Activated naive CD4-positive, alpha-beta T cell treated with anti-CD3 and anti-CD28 coated beads, Interleukin-2, amount 50 U/mL, for 72 hours (primary cell): ENCODE measurements at regions not wholly inside any gene's neighbourhood (a gene's known extent, or its start where the extent isn't known, plus 50 kb on each side); places are given as distances from the start of the nearest gene placed in this dataset.
A peak's percentile ranks its signal among the peaks of the same experiment; 100 is the strongest.

ENCODE experiments used
- ATAC-seq, 2 donors: fragments of 150-1000 bp; cut with Tn5 transposase; 2 replicates each; pipeline ENCODE4 v1.10.0; 2021; ENCODE audit warnings: mild to moderate bottlenecking in 2 of 2, moderate library complexity in 2 of 2
- DNase-seq, 2 donors: peaks; one replicate each; pipeline ENCODE4 v3.0.0; 2021 to 2022; ENCODE audit warnings: low spot score in 2 of 2
- H3K27ac Mint-ChIP-seq, 2 donors: one replicate each; pipeline ENCODE4 v1.8.0; 2022; ENCODE audit warnings: mild to moderate bottlenecking in 2 of 2, mixed read lengths in 2 of 2
- H3K36me3 Mint-ChIP-seq, 2 donors: one replicate each; pipeline ENCODE4 v1.8.0; 2022; ENCODE audit warnings: mixed read lengths in 2 of 2
- H3K9me3 Mint-ChIP-seq, 2 donors: one replicate each; pipeline ENCODE4 v1.8.0; 2022; ENCODE audit warnings: mixed read lengths in 2 of 2

DNA sequence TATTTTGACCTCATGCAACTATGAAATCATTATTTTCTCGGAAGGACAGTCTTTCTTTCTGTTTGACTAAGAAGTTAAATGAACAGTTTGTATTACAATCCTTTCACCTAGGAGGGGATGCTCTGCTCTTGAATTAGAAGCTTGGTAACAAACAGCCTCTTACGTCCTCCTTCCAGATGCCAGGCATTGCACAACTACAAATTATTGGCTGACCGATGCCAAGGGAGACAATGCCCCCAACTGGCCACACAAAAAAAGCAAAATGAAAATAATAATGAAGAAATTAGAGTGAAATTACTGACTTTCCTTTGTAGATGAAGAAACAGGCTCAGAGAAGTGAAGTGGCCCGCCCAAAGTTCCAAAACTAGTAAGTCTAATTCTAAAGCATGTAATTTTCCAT is 177.9 kb downstream of the CYRIA start:
- H3K27ac Mint-ChIP-seq = no peak overlapping the region
- H3K36me3 Mint-ChIP-seq = no peaks in the 10 kb centered on the region
- no peak for ATAC-seq

DNA sequence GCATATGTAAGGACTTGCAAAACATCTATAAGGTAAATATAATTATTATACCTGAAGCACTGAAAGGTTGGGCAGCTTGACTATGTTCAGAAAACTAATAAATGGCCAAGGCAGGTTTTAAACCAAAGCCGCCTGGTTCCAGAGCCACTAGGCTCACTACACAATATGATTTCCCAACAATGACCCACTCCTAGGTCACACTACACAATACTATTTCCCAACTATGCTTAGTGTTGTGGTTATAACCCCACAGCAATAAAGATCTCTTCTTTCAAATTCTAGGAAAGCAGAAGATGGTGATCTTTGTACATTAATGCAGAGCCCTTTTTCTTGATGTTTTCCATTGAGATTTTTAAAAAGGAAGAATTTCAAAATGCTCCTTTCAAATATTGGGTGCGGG is 180.4 kb downstream of the CYRIA start:
- Mint-ChIP-seq H3K36me3 (no peaks in the 10 kb centered on the region), H3K9me3 (peaks cover 0 to 5% of the 10 kb centered on the region in 2 donors), H3K27ac (no peak overlapping the region)
- no peak for DNase-seq
- ATAC-seq = no peak

More for the DNA sequence above, 177.9 kb downstream of the CYRIA start:
- no peak for DNase-seq
- H3K9me3 Mint-ChIP-seq = peaks cover 0 to 5% of the 10 kb centered on the region in 2 donors

DNA sequence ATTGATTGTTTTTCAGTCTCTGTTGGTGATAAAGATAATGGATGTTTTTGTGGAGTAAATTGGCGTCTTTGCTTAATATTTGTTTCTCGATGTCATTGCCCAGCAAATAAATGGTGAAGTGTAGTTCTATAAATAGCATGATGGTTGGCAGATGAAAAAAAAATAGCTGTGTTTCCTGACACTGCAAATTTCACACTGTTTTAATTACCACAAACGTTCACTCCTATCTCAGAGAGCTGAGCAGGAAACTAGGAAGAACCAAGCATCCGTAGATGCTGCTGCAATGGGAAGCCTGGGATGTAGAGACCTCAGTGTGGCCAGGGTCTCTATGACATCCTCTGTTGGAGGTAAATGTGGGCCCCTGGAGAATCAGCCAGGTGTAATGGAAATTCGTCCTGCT is 183.2 kb downstream of the CYRIA start:
- ATAC-seq (no peak), DNase-seq (no peak)
- no peak overlapping the region for H3K27ac Mint-ChIP-seq
- H3K9me3 Mint-ChIP-seq = peaks cover 0 to 5% of the 10 kb centered on the region in 2 donors
- no peaks in the 10 kb centered on the region for H3K36me3 Mint-ChIP-seq

DNA sequence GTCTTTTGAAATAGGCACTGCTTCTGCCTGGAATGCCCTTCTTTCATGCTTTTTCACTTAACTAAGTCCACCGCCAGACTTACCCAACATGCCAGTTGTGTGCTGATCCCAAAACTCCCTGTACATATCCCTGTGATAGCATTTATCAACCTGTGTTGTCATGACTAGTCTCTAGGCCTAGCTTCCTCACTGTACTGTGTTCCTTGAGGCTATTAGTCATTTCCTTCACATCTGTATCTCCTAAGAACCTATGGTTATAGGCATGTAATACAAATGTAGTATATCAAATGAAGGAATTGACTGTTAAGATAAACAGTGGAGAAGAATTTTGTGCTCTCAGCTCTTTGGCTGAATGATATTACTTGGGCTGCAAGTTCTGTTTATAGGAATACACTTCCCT is 184.3 kb downstream of the CYRIA start:
- Mint-ChIP-seq H3K36me3 (no peaks in the 10 kb centered on the region), H3K27ac (no peak overlapping the region), H3K9me3 (peaks cover 0 to 5% of the 10 kb centered on the region in 2 donors)
- ATAC-seq = no peak
- DNase-seq = no peak

DNA sequence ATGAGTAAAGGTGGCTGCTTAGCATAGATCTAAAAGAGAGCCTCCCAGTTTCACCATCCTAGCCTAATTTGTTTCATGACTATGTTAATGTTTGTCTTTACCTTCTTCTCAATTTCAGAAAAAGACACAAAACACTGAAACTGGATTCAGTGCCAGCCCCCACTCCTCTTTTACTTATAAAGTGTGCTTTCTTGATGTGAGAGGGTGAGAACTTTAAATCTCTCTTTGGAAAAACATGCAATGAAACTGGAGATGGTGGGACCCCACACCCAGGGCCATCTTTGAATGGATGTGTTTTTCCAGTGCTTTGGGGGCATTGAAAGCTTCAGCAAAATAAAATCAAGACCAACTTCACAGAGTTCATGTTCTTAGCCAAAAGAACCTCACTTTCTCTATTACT is 185.9 kb downstream of the CYRIA start:
- no peak for ATAC-seq
- DNase-seq = no peak
- H3K27ac Mint-ChIP-seq = no peak overlapping the region
- H3K9me3 Mint-ChIP-seq = peaks cover 0 to 4% of the 10 kb centered on the region in 2 donors
- no peaks in the 10 kb centered on the region for H3K36me3 Mint-ChIP-seq

DNA sequence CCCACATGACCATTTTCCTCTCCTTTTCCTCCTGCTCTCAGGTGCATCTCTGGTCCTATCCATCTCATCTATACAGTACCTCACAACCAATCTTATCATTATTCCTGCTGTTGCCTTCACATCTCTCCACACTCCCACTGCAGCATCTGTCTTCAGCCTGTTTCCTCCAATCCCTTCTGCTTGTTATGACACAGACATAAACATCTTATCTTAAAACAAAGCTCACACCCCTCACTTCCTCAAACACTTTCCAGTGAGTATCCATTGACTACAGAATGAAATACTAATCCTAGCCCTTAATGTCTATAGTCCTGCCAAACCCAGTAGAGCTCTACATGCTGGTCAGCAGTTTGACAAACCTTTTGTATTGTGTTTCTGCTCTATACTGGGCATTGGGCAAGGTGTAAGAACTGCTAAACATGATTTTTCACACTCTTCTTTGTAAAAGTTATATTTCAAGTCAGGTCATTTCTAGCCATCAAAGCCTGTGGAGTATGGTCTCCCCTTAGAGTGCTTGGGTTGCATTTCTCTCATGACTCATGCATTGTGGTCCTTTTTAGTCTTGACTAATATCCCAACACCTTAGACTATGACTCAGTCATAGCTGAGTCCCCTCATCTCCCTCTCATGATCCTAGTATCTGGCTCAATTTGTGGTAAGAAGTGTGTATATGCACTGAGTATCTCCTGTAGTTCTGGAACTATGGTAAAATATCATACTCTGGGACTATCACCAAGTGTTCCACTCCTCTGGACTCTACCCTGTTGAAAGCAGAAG is 187.0 kb downstream of the CYRIA start:
- peak; percentile 89 to 100 for ATAC-seq
- H3K36me3 Mint-ChIP-seq = no peaks in the 10 kb centered on the region
- no peak overlapping the region for H3K27ac Mint-ChIP-seq
- no peaks in the 10 kb centered on the region for H3K9me3 Mint-ChIP-seq
- no peak for DNase-seq

DNA sequence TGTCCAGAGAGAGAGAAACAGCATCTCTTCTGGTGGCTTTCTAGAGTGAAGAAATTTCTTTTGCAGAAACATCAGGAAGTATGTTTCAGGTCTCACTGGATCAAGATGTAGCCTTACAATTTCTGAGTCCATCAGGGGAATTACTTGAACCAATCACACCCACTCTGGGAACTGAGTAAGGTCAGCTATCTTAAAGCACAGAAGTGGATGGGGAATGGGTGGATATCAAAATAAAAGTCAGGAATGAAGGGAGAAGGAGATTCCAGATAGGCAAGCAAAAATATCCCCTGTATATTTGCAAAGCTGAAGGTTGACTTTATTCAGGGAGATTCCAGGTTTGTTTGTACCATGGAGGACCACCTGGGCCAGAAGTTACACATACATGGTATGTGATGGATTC is 188.0 kb downstream of the CYRIA start:
- H3K9me3 Mint-ChIP-seq = no peaks in the 10 kb centered on the region
- ATAC-seq (no peak), DNase-seq (no peak)
- no peak overlapping the region for H3K27ac Mint-ChIP-seq
- no peaks in the 10 kb centered on the region for H3K36me3 Mint-ChIP-seq

DNA sequence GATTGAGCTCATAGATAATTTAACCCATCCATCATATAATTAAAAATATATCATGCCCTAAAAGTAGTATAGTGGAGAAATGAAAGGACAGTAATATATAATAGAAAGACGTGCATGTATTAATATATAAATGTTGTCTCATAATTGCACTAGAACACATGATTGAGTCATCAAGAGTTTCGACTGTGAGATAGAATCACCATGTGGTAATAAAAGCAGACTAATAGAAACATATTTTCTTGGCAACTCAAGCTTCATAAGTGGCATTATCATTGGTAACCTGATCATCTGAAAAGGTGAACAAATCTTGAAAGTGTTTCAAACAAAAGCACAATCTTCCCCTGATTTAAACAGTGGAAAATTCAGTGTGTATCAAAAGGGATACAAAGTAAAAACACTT is 188.8 kb downstream of the CYRIA start:
- H3K9me3 Mint-ChIP-seq = no peaks in the 10 kb centered on the region
- no peak for ATAC-seq
- no peak for DNase-seq
- no peak overlapping the region for H3K27ac Mint-ChIP-seq
- no peaks in the 10 kb centered on the region for H3K36me3 Mint-ChIP-seq

DNA sequence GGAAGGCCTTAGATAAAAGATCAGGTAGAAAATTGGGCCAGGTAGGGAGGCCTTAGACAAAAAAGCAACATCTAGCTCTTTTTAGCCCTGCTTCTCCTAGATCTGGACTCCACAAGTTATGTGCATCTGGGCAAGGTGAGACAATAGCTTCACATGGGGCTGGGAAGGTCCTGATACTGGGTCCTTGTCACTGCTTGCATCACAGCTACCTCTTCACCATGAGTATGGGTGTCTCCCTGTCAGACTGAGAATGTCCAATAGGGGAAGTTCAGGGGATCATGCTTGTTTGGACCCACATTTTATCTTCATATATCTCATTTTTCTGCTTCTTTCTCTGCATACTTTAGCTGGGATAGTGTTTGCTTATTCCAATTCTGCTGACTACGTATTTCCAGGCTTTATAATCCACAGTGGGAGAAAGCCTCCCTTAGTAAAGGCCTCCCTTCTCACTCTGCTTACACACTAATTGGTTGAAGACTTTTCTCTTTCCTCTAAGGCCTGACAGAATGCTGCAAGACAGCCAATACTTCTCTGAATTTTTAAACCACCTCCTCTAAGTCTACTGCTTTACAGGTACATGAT is 189.6 kb downstream of the CYRIA start:
- no peaks in the 10 kb centered on the region for H3K36me3 Mint-ChIP-seq
- ATAC-seq (no peak), DNase-seq (no peak)

DNA sequence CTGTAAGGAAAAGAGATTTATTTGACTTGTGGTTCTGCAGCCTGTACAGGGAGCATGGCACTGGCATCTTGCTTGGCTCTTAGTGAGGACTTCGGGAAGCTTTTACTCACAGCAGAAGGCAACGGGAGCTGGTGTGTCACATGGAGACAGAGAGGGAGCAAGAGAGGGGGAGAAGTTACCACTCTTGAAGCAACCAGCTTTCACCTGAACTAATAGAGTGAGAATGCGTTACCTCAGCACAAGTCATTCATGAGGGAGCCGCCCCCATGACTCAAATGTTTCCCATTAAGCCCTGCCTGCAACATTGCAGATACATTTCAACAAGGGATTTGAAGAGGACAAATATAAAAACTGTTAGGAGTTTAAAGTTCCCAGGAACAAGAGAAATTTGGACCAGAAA is 190.0 kb downstream of the CYRIA start:
- H3K27ac Mint-ChIP-seq = no peak overlapping the region
- no peaks in the 10 kb centered on the region for H3K9me3 Mint-ChIP-seq
- H3K36me3 Mint-ChIP-seq = no peaks in the 10 kb centered on the region
- DNase-seq (no peak), ATAC-seq (no peak)

More for the DNA sequence above, 189.6 kb downstream of the CYRIA start:
- H3K9me3 Mint-ChIP-seq = no peaks in the 10 kb centered on the region
- H3K27ac Mint-ChIP-seq = no peak overlapping the region

DNA sequence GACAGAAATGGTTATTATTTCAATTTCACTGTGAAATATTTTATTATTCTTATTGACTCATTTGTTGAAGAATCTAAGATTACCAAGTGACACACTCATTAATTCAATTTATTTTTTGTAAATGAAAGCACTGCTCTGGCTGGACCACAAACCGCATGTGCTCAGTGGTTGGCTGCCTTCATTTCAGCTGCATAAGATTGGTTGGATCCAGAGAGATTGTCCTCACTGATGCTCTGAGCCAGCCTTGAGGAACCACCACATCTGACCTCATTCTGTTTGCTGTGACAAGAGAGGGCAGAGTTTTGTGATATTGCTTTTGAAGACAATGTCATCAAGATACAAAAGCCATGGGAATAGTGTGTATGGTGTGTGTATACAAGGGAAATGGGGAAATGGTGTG is 192.1 kb downstream of the CYRIA start:
- ATAC-seq = no peak
- Mint-ChIP-seq H3K27ac (no peak overlapping the region), H3K36me3 (no peaks in the 10 kb centered on the region), H3K9me3 (no peaks in the 10 kb centered on the region)
- no peak for DNase-seq

DNA sequence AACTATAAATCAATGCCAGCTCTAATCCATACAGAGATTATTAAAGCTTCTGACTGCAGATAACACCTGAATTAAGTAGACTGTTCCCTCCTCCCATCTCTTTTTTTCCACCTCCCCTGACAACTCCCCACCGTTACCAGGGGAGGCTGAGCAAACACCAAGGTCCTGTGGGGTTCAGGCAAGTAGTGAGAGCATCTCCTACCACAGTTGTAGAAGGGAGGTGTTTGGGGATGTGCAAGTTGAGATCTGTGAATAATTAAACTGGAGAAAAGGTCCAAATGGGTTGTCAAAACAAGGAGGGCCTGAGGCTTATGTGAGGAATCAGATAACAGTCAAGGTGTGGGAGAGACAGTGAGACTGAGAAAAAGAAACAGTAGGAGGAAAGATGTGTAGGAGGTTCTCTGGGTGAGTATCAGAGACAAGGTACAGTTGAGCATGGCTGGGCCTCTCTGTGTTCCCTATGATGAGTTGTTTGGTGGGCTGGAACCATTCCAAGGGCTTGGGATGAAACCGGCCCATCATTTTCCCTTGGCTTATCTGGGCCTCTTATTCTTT is 194.6 kb downstream of the CYRIA start:
- DNase-seq (no peak), ATAC-seq (no peak)
- Mint-ChIP-seq H3K36me3 (no peaks in the 10 kb centered on the region), H3K9me3 (no peaks in the 10 kb centered on the region), H3K27ac (no peak overlapping the region)

DNA sequence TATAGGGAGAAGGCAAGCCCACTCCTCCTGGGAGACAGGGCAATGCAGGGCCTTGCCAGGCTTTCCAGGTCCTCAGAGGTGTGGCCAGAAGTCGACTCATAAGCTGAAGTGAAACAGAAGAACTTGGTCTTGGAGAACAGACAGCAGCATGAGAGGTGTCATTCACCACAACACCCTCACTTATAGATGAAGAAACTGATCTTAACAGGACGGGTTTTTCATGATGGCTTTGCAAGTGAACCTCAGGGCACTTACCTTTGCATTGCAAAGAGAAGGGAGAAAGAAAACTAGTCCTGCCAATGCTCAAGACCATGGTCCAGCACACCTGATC is 198.8 kb downstream of the CYRIA start:
- ATAC-seq (peak in 1 of 2 donors; percentile 64), DNase-seq (no peak)
- no peaks in the 10 kb centered on the region for H3K9me3 Mint-ChIP-seq
- H3K36me3 Mint-ChIP-seq = no peaks in the 10 kb centered on the region
- no peak overlapping the region for H3K27ac Mint-ChIP-seq

DNA sequence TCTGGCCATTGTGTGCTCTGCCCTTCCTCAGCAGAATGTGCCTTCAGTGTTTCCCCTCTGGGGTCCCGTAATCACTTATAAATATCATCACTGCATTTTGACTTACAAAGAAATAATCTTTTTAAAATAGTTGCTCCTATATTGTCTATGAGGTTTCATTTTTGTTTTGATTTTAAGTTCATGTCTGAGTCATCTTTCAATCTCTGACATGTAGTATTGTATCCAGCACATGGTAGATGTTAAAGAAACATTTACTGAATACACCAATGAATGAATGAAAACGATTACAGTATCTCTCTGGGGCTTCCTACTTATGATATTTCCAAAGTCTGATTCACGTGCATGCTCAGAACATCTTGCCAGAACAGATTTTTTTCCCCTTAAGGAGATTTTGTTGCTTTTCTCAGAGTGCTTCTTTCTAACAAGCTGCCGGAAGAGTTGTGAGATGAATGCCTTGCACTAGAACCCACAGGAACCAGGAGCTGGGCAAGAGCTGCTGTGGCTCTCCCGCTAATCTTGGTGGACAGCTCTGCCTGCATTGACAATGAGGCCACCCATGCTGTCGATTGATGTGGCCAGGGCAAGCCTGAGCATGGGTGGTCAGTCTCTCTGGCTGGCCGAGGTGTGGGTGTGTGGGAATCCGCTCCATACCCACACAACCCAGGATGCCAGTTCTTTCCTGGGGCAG is 199.4 kb downstream of the CYRIA start:
- no peaks in the 10 kb centered on the region for H3K36me3 Mint-ChIP-seq
- H3K27ac Mint-ChIP-seq = no peak overlapping the region
- ATAC-seq (peak in 1 of 2 donors; percentile 56), DNase-seq (no peak)
- H3K9me3 Mint-ChIP-seq = no peaks in the 10 kb centered on the region

DNA sequence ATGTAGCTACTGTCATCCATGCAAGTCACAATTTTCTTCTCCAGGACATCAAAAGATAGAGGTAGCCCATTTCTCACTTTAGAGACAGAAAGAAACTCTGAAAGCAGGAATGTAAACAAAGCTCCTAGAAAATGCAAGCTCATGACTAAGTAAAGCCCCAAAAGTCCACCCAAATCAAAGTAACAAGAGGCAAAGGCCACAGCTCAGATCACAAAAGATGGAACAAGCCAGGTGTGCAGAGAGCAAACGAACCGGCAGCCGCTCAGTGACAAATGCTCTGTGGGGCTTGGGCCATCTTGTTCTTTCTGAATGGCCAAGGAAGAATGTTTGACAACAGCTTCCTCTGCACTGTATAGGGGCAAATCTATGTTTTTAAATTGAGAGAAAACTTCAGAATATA is 201.0 kb downstream of the CYRIA start:
- DNase-seq = no peak
- Mint-ChIP-seq H3K36me3 (peaks cover 0 to under 1% of the 10 kb centered on the region in 2 donors), H3K27ac (no peak overlapping the region), H3K9me3 (no peaks in the 10 kb centered on the region)
- ATAC-seq = no peak

DNA sequence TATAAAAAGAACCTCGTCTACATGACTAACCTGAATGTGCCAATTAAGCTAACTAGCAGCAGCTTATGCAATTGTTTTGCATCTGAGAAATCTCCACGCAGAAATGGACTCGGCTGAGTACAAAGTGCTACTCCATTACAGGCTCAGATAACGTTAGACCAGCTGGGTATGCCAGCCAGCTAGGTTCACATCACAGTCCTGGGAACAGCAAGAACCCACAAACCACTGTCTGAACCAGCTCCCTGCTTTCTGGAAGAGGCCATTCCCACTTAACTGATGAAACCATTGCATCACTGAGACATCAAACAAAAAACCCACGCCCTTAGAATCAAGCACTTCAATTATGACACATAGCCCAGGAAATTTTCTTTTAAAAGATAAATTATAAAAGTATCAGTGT is 202.7 kb downstream of the CYRIA start:
- DNase-seq (no peak), ATAC-seq (peak in 1 of 2 donors; percentile 18)
- peaks cover 0 to 8% of the 10 kb centered on the region in 2 donors for H3K36me3 Mint-ChIP-seq
- no peak overlapping the region for H3K27ac Mint-ChIP-seq
- peaks cover 0 to 3% of the 10 kb centered on the region in 2 donors for H3K9me3 Mint-ChIP-seq

DNA sequence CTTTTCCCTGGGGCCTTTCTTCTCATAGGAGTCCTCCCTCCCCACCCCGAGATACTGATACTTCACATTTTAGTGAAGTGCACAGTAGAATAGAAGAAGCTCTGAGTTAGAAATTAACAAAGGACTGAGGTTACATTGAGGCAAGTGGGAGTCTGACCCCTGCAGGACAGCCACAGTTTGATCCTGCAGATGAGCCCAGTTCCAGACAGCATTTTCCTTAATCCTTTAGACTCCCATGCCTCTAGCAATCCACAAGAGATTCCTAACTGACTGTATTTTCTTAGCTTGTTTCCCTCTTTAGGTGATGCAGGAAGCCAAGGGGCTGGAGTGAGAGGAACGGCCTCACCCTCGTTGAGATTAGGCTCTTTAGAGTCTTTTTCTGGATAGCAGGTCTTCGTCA is 204.0 kb downstream of the CYRIA start:
- H3K9me3 Mint-ChIP-seq = peaks cover 0 to 3% of the 10 kb centered on the region in 2 donors

More for the DNA sequence above, 204.0 kb downstream of the CYRIA start:
- no peak overlapping the region for H3K27ac Mint-ChIP-seq
- DNase-seq = no peak
- no peak for ATAC-seq
- H3K36me3 Mint-ChIP-seq = peaks cover 0 to 8% of the 10 kb centered on the region in 2 donors
